ENCODE measurements at regions not wholly inside any gene's neighbourhood (a gene's known extent, or its start where the extent isn't known, plus 50 kb on each side); places are given as distances from the start of the nearest gene placed in this dataset.

GRCh38 chr4:18953613-18954012 is 932.1 kb upstream of the LCORL start:
- POLR2A ChIA-PET = no interaction called here
- DNase-seq (ENCODE audit: extremely low spot score) = no peak
- TF ChIP-seq, protein P1, sequence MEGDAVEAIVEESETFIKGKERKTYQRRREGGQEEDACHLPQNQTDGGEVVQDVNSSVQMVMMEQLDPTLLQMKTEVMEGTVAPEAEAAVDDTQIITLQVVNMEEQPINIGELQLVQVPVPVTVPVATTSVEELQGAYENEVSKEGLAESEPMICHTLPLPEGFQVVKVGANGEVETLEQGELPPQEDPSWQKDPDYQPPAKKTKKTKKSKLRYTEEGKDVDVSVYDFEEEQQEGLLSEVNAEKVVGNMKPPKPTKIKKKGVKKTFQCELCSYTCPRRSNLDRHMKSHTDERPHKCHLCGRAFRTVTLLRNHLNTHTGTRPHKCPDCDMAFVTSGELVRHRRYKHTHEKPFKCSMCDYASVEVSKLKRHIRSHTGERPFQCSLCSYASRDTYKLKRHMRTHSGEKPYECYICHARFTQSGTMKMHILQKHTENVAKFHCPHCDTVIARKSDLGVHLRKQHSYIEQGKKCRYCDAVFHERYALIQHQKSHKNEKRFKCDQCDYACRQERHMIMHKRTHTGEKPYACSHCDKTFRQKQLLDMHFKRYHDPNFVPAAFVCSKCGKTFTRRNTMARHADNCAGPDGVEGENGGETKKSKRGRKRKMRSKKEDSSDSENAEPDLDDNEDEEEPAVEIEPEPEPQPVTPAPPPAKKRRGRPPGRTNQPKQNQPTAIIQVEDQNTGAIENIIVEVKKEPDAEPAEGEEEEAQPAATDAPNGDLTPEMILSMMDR (IDR thresholded peaks at IDR 0.05; ENCODE audit: control extremely low read depth, extremely low read depth, low read depth, missing control alignments) = no peak
- CTCF ChIA-PET = no interaction called here

DNA sequence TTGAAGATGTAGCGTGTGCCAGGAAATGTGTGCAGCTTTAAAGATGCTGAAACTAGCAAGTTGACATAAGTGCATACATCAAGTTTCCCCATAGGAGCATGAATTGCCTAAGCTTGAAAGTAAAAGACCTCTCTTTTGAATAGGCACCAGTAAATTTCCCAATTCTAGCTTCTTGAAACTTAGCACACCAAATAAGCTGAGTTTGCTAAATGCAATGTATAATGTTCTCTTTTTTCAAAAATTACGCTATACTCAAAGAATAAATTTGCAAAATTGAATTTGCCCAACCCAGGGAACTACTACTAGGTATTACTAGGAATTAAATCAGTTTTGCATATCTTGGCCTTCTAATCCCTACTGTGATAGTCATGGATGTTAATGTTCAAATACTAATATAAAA is 923.9 kb upstream of the LCORL start:
- ChIA-PET POLR2A (no interaction called here), CTCF (interaction anchor here (0.9 to 1.4 kb wide), 2 partner anchors 13 to 31 kb away, joined by 3 read pairs; no protein-coding TSS in a partner anchor)
- TF ChIP-seq, protein P1 (IDR thresholded peaks at IDR 0.05; ENCODE audit: control extremely low read depth, extremely low read depth, low read depth, missing control alignments) = no peak
- no peak for DNase-seq (ENCODE audit: extremely low spot score)

DNA sequence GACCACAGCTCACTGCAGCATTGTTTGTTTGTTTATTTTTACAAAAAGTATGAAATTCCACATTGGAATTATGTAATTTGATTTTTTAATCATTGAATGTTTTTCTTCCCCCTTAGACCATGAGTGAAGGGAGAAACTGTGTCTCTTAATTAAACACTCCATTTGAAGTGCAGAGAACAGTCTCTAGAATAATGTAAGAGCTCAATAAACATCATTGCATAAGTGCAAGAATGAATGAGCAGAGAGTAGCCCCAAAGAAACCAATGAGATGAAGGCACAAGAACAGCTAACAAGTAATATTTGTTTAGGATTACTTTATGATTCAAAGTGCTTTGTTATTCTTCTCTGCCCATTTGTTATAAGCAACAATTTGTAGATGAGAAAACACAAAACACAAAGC is 921.3 kb upstream of the LCORL start:
- TF ChIP-seq, protein P1 (IDR thresholded peaks at IDR 0.05; ENCODE audit: control extremely low read depth, extremely low read depth, low read depth, missing control alignments) = no peak
- ChIA-PET CTCF (interaction anchor here (0.8 kb wide), 1 partner anchor 32 kb away, joined by 3 read pairs; no protein-coding TSS in a partner anchor), POLR2A (no interaction called here)
- no peak for DNase-seq (ENCODE audit: extremely low spot score)

- POLR2A ChIA-PET = no interaction called here
- no peak for DNase-seq (ENCODE audit: extremely low spot score)
- TF ChIP-seq, protein P1 (IDR thresholded peaks at IDR 0.05; ENCODE audit: control extremely low read depth, extremely low read depth, low read depth, missing control alignments) = no peak
- CTCF ChIA-PET = no interaction called here
Measured at GRCh38 chr4:18938343-18939099, 917.0 kb upstream of the LCORL start.

DNA sequence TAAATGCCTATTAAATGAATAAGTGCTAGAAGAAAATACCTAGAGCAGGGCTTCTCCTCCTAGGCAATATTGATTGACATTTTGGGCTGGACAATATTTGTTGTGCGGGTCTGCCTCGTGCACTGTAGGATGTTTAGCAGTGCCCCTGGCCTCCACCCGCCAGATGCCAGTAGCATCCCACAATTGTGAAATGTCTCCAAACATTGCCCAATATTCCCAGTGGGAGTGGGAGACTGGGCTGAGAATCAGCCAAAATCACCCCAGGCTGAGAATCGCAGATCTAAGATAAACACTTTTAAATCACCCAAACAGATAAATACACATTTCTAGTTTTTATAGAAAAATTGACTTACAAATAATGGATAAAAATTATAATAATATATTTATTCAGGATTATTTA is 916.2 kb upstream of the LCORL start:
- ChIA-PET POLR2A (no interaction called here), CTCF (no interaction called here)
- TF ChIP-seq, protein P1 (IDR thresholded peaks at IDR 0.05; ENCODE audit: control extremely low read depth, extremely low read depth, low read depth, missing control alignments) = no peak
- DNase-seq (ENCODE audit: extremely low spot score) = no peak

- CTCF ChIA-PET = no interaction called here
- TF ChIP-seq, protein P1 (IDR thresholded peaks at IDR 0.05; ENCODE audit: control extremely low read depth, extremely low read depth, low read depth, missing control alignments) = no peak
- DNase-seq (ENCODE audit: extremely low spot score) = no peak
- POLR2A ChIA-PET = no interaction called here
Measured at GRCh38 chr4:18937080-18937479, 915.5 kb upstream of the LCORL start.

Measured in GM10248 (cell line).